Skin of body (tissue), 1 donor: ENCODE measurements at regions not wholly inside any gene's neighbourhood (a gene's known extent, or its start where the extent isn't known, plus 50 kb on each side); places are given as distances from the start of the nearest gene placed in this dataset.
"Not testable (repeated sequence)": the region's sequence is repeated elsewhere in the genome, so short reads cannot be mapped to it uniquely, and the experiment has no call there.

Source experiments
- DNase-seq: peaks from one replicate; lab custom pipeline; 2025; lab: John Stamatoyannopoulos, UW

- no peak for DNase-seq
These were observed 210.8 kb upstream of the PLD5 start for GRCh38 chr1:242735323-242735722.

GRCh38 chr1:242731446-242731845 is 206.9 kb upstream of the PLD5 start:
- DNase-seq = no peak

- no peak for DNase-seq
These were observed 204.2 kb upstream of the PLD5 start for GRCh38 chr1:242728696-242729095.

GRCh38 chr1:242723044-242723716 is 198.7 kb upstream of the PLD5 start:
- DNase-seq = no peak

- no peak for DNase-seq
These were observed 194.5 kb upstream of the PLD5 start for GRCh38 chr1:242718967-242719366.

GRCh38 chr1:242712248-242712647 is 187.8 kb upstream of the PLD5 start:
- DNase-seq = no peak

GRCh38 chr1:242710847-242711246 is 186.3 kb upstream of the PLD5 start:
- DNase-seq = no peak

GRCh38 chr1:242710286-242710685 is 185.8 kb upstream of the PLD5 start:
- no peak for DNase-seq

GRCh38 chr1:242703467-242703866 is 179.0 kb upstream of the PLD5 start:
- DNase-seq = no peak

- DNase-seq = no peak
These were observed 168.5 kb upstream of the PLD5 start for GRCh38 chr1:242692988-242693387.

- no peak for DNase-seq
These were observed 167.1 kb upstream of the PLD5 start for GRCh38 chr1:242691610-242691945.

- no peak for DNase-seq
These were observed 166.5 kb upstream of the PLD5 start for GRCh38 chr1:242690849-242691609.

- no peak for DNase-seq
These were observed 164.9 kb upstream of the PLD5 start for GRCh38 chr1:242689378-242689777.

- DNase-seq = no peak
These were observed 150.6 kb upstream of the PLD5 start for GRCh38 chr1:242674951-242675645.

GRCh38 chr1:242673652-242674051 is 149.2 kb upstream of the PLD5 start:
- DNase-seq = no peak

GRCh38 chr1:242673165-242673564 is 148.7 kb upstream of the PLD5 start:
- not testable (repeated sequence) for DNase-seq

GRCh38 chr1:242670019-242670418 is 145.5 kb upstream of the PLD5 start:
- no peak for DNase-seq

GRCh38 chr1:242662886-242663285 is 138.4 kb upstream of the PLD5 start:
- DNase-seq = no peak

GRCh38 chr1:242653772-242654171 is 129.3 kb upstream of the PLD5 start:
- DNase-seq = not testable (repeated sequence)

- no peak for DNase-seq
These were observed 127.3 kb upstream of the PLD5 start for GRCh38 chr1:242651817-242652216.

- DNase-seq = no peak
These were observed 117.0 kb upstream of the PLD5 start for GRCh38 chr1:242641461-242641860.

- no peak for DNase-seq
These were observed 114.6 kb upstream of the PLD5 start for GRCh38 chr1:242639104-242639503.

- DNase-seq = no peak
These were observed 110.2 kb upstream of the PLD5 start for GRCh38 chr1:242634732-242635131.
